ENCODE measurements at regions not wholly inside any gene's neighbourhood (a gene's known extent, or its start where the extent isn't known, plus 50 kb on each side); places are given as distances from the start of the nearest gene placed in this dataset.
"Not testable (repeated sequence)": the region's sequence is repeated elsewhere in the genome, so short reads cannot be mapped to it uniquely, and the experiment has no call there.

DNA sequence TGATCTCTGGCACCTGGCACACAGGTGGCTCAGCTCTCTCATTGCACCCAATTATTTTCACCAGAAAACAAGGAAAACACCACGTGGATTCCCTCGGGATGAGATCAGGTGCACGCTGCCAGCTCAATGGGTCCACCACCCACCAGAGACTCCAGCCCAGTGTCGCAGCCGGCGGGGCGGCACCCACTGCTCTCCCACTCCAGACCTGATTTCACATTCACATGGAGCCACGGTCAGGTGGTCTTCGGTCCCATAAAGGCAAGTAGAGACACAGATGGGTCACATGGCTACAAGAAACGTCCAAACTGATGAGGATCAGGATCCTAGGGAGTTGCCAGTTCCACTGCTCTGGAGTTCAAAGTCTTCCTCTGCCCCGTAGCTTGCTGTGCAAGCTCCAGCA lies 217.6 kb downstream of the ANKRD30B start:
- no peak overlapping the region for H3K4me3 ChIP-seq (ENCODE audit: low read depth, low read length)

GRCh38 chr18:14967246-14967645 lies 219.3 kb downstream of the ANKRD30B start:
- not testable (repeated sequence) for DNase-seq (ENCODE audit: low read depth); H3K4me3 ChIP-seq (ENCODE audit: low read depth, low read length)

More for the DNA sequence above, 217.6 kb downstream of the ANKRD30B start:
- TF ChIP-seq, protein P1, sequence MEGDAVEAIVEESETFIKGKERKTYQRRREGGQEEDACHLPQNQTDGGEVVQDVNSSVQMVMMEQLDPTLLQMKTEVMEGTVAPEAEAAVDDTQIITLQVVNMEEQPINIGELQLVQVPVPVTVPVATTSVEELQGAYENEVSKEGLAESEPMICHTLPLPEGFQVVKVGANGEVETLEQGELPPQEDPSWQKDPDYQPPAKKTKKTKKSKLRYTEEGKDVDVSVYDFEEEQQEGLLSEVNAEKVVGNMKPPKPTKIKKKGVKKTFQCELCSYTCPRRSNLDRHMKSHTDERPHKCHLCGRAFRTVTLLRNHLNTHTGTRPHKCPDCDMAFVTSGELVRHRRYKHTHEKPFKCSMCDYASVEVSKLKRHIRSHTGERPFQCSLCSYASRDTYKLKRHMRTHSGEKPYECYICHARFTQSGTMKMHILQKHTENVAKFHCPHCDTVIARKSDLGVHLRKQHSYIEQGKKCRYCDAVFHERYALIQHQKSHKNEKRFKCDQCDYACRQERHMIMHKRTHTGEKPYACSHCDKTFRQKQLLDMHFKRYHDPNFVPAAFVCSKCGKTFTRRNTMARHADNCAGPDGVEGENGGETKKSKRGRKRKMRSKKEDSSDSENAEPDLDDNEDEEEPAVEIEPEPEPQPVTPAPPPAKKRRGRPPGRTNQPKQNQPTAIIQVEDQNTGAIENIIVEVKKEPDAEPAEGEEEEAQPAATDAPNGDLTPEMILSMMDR (IDR thresholded peaks at IDR 0.05; ENCODE audit: control insufficient read depth, extremely low read depth, insufficient read depth), result no peak
- no peak for DNase-seq (ENCODE audit: low read depth)

- TF ChIP-seq, protein P1 (IDR thresholded peaks at IDR 0.05; ENCODE audit: control insufficient read depth, extremely low read depth, insufficient read depth), result no peak
- H3K4me3 ChIP-seq (ENCODE audit: low read depth, low read length), result no peak overlapping the region
- DNase-seq (ENCODE audit: low read depth), result no peak
These were observed 221.5 kb downstream of the ANKRD30B start for GRCh38 chr18:14969500-14969899.

DNA sequence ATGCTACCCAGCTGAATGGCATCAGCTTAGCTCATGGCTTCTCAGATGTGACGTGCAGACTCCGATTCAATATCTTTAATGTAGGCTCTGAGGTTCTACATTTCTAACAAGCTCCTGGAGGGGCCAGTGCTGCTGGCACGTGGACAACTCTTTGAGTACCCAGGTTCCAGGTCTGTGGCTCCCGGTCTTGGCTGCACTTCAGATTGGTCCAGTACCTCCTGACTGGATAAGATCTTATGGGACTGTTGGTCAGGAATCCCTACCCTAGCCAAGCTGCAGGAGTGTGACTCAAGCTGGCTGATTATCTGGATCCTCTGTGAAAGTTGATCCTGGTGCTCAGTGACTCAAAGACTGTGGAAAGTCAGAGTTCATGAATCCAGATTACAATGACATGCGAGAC lies 222.1 kb downstream of the ANKRD30B start:
- DNase-seq (ENCODE audit: low read depth), result no peak
- H3K4me3 ChIP-seq (ENCODE audit: low read depth, low read length), result no peak overlapping the region
- TF ChIP-seq, protein P1 (IDR thresholded peaks at IDR 0.05; ENCODE audit: control insufficient read depth, extremely low read depth, insufficient read depth), result no peak

GRCh38 chr18:14971461-14972185 lies 223.7 kb downstream of the ANKRD30B start:
- TF ChIP-seq, protein P1 (IDR thresholded peaks at IDR 0.05; ENCODE audit: control insufficient read depth, extremely low read depth, insufficient read depth), result no peak
- H3K4me3 ChIP-seq (ENCODE audit: low read depth, low read length), result no peak overlapping the region
- DNase-seq (ENCODE audit: low read depth), result no peak

DNA sequence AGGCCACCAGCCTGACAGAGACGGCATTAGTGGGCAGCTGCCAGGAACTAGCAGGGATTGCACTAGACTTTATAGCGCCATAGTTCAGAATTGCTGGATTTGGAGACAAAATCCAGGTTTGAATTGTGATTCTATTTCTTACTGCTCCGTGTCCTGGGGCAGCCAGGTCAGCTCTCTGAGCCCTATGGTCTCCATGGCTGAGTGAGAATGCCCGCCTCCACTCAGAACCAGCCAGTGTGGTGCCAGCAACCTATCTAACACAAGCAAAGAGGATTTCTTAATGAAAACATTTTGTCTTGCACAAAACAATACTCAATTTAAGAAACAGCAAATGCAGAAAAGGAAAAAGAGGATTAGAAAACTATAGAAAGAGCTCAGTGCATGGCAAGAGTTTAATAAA lies 225.4 kb downstream of the ANKRD30B start:
- H3K4me3 ChIP-seq (ENCODE audit: low read depth, low read length); DNase-seq (ENCODE audit: low read depth): not testable (repeated sequence)

DNA sequence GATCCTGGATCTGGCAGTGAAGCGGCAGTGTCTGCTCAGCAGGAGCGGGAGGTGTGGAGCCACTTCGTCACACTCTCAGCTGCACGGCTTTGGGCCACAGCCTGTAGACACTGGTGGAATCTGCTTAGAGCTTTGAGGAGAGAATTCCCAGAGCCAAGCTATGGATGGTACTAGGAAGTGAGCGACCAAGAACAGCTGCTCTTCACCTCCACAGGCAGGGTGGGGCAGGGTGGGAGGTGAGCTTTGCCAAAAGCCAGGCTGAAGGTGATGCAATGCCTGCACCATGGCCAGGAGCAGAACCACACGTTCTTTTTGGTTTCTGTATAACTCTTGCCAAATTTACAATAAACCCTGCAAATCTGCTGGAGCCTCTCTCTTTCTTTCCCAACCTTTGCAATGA lies 226.1 kb downstream of the ANKRD30B start:
- DNase-seq (ENCODE audit: low read depth), result no peak
- no peak overlapping the region for H3K4me3 ChIP-seq (ENCODE audit: low read depth, low read length)
- TF ChIP-seq, protein P1 (IDR thresholded peaks at IDR 0.05; ENCODE audit: control insufficient read depth, extremely low read depth, insufficient read depth), result no peak

DNA sequence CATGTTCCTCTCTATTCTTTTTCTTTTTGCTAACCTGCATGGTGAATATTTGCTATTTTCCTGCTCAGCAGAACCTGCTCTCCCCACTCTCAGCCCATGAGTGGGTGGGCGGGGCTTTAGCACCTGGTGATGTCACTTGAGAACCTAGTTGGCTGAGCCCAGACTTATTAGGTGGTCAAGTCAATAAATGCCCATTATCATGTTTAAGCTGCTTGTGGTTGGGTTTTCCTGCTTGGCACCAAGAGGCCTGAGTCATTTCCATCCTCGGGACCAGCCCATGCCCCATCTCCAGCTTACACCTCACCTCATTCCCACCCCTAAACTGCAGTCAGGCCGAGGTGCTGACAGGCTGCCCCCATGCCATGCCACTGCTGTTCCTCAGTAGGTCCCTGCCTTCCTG lies 226.6 kb downstream of the ANKRD30B start:
- TF ChIP-seq, protein P1 (IDR thresholded peaks at IDR 0.05; ENCODE audit: control insufficient read depth, extremely low read depth, insufficient read depth), result no peak
- DNase-seq (ENCODE audit: low read depth), result no peak
- no peak overlapping the region for H3K4me3 ChIP-seq (ENCODE audit: low read depth, low read length)
